GM12875 (cell line): ENCODE measurements at regions not wholly inside any gene's neighbourhood (a gene's known extent, or its start where the extent isn't known, plus 50 kb on each side); places are given as distances from the start of the nearest gene placed in this dataset.

Experiments
- H3K4me3 ChIP-seq: one replicate; pipeline ENCODE4 v1.5.1; 2011; ENCODE audit warnings: low read depth, low read length, control low read depth
- TF ChIP-seq, protein P1 (sequence below): IDR thresholded peaks from 2 replicates; pipeline ENCODE4 v1.5.1; 2011; ENCODE audit warnings: low read depth, mild to moderate bottlenecking, control low read depth, inconsistent platforms, low read length, moderate library complexity, borderline replicate concordance; ENCODE audit not compliant: insufficient read depth

DNA sequence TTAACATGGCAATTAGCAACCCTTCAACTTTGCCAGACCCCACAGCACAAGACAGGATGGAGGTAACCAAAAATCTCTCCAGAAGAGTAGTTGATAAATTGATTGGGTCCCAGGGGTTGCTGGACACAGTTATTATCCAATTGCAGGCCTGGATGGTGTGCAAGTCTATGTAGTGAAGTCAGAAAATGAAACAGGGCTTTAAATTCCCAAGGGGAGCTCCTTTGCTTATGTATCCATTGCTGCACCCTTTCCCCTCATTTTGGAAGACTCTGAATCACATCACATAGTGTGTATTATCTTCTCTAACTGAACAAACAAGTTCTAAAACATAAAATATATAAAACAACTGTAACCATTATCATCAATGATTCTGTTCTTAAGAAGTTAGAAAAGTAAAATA is 550.2 kb downstream of the LMO4 start:
- TF ChIP-seq, protein P1, sequence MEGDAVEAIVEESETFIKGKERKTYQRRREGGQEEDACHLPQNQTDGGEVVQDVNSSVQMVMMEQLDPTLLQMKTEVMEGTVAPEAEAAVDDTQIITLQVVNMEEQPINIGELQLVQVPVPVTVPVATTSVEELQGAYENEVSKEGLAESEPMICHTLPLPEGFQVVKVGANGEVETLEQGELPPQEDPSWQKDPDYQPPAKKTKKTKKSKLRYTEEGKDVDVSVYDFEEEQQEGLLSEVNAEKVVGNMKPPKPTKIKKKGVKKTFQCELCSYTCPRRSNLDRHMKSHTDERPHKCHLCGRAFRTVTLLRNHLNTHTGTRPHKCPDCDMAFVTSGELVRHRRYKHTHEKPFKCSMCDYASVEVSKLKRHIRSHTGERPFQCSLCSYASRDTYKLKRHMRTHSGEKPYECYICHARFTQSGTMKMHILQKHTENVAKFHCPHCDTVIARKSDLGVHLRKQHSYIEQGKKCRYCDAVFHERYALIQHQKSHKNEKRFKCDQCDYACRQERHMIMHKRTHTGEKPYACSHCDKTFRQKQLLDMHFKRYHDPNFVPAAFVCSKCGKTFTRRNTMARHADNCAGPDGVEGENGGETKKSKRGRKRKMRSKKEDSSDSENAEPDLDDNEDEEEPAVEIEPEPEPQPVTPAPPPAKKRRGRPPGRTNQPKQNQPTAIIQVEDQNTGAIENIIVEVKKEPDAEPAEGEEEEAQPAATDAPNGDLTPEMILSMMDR, result no peak
- H3K4me3 ChIP-seq, result no peak overlapping the region

DNA sequence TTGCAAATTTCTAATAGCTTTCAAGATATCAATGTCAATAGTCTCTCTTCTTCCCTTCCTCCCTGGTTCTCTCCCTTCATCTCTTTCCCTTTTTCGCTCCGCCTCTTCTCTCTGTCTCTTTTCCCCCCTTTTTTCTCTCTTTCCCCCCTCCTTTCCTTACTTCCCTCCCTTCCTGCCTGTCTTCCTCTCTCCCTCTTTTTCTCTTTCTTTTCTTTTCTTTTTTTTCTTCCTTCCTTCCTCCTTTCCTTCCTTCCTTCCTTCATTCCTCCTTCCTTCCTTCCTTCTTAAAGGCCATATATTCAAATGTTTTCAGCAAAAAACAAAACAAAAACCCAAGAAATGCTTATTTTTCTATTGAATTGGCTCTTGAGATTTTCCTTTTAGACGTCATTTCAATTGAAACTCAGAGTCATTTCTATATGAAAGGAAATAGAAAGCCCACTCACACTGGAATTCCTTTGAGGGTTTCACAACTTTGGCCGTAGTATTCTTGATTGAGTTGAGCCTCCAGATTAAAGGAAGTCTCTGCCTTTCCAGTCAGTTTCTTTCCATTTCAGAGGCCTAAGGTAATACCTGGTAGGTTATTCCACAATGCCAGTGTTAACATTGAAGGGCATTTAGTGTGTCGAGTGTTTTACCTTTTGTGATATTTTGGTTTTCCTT is 551.5 kb downstream of the LMO4 start:
- TF ChIP-seq, protein P1, result no peak
- no peak overlapping the region for H3K4me3 ChIP-seq

DNA sequence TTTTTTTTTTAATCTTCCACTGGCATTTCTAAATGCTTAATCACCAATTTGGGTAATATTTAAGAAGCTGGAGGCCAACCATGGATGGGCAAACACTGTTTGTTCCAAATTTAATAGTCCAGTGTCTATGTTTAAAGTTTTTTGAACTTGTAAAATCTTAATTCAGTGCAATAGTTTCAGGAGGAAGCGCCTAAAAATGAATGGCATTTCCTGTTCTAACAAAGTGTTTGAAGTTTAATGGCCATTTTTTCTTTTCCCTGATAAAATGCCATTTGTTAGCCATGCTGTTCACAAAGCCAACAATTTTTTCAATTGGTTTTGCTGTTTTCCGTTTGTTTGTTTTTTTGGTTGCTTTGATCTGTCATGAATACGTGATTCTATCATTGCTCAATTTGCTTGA is 552.1 kb downstream of the LMO4 start:
- TF ChIP-seq, protein P1, result no peak
- no peak overlapping the region for H3K4me3 ChIP-seq

DNA sequence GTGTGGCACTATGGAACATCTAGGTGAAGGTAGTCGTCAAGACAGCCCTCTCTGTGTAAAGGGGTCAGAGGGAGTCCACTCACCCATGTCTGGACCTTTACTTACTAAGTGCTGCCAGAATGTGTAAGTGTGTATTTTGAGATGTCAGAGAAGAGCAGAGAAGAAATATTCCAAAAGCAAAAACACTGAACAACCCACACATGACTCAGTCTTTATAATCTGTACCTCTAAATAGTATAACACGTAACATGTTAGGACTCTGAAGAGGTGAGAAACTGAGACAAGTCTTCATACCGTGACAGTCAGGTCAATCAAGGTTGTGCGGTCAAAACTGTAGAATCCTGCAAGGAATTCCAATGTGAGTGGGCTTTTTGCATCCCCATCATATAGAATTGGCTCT is 555.2 kb downstream of the LMO4 start:
- TF ChIP-seq, protein P1, result no peak
- H3K4me3 ChIP-seq, result no peak overlapping the region

DNA sequence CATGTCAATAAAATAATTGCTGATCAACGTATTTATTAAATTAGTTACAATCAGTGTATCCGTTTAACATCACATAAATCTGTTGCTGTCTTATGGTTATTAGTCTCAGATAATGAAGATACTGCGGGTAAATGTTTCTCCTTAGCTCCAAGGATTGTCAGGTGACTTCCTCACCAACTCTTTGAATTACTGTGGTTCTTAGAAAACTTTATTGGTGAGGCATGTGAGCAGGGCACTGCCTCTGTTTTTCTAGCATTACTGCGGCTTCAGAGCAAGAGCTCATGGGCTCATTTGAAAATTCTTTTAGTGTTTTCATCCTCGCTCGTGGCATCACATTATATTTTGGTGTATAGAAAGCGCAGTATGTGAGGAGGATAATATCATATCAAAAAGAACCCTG is 555.9 kb downstream of the LMO4 start:
- TF ChIP-seq, protein P1, result no peak
- H3K4me3 ChIP-seq, result no peak overlapping the region

DNA sequence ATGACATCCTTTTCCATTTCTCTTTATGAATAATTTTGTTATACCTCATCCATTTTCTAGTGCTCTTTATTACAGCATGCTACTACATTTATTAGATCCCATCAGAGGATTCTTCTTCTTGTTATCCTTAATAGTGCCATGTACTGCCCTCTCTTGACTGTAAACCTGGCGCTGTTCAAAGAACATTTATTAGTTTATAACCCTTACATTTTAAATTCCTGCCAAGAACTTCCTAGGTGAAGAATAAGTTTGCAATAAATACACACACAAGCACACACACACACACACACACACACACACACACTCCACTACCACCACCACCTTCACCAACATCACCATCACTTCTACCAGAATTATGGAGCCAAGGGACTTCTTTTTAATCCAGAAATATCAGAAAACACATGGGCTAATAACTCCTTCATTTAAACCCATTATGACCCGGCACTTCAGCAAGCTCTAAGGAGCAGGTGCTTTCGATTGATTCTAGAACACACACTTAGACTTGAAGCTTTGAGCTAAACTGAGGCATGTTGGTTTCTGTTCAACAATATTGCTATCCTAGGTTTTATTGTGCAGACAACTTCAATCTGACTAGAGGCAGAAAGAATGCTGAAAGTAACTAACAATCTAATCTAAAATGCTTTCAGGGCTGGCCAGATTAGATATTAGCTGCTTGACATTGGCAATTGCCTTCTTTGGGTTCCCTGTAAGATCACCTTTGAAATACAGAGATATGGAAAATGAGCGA is 556.8 kb downstream of the LMO4 start:
- H3K4me3 ChIP-seq, result no peak overlapping the region
- TF ChIP-seq, protein P1, result no peak

DNA sequence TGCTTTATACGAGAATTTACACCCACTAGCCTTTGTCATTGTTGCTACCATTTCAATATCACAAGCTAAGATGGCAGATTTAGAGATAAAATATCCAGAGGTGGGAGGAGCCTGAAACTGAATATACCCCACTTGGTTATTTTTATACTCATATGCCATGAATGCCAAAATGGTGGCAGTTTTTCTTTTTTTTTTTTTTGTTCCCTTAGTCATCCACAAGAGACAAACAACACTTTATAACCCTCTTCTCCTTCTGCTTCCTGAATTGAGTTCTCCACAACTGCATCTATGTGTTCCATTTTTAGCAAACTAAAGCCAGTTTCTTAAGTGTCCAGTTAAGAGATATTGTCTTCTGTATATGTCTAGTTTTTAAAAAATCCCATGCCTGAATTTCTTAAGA is 558.4 kb downstream of the LMO4 start:
- H3K4me3 ChIP-seq, result no peak overlapping the region

More for the DNA sequence above, 558.4 kb downstream of the LMO4 start:
- TF ChIP-seq, protein P1, result no peak
